ENCODE measurements at regions not wholly inside any gene's neighbourhood (a gene's known extent, or its start where the extent isn't known, plus 50 kb on each side); places are given as distances from the start of the nearest gene placed in this dataset.

GRCh38 chr5:129322968-129323367 lies 137.1 kb upstream of the ADAMTS19 start:
- Mint-ChIP-seq H3K27me3 (ENCODE audit: low read depth, unreplicated experiment) (no peaks in the 10 kb centered on the region), H3K4me3 (ENCODE audit: unreplicated experiment) (no peak overlapping the region), H3K4me1 (ENCODE audit: low read depth, unreplicated experiment) (no peaks in the 10 kb centered on the region), H3K36me3 (ENCODE audit: low read depth, unreplicated experiment) (no peaks in the 10 kb centered on the region), H3K9me3 (ENCODE audit: unreplicated experiment) (peaks cover 2% of the 10 kb centered on the region), H3K27ac (ENCODE audit: unreplicated experiment) (no peak overlapping the region)
- Histone ChIP-seq H3K4me2 (ENCODE audit: low read length) (no peak overlapping the region), H2AFZ (ENCODE audit: low read depth, low read length) (no peak overlapping the region), H3K27me3 (ENCODE audit: insufficient read depth, low read length) (no peaks in the 10 kb centered on the region), H3K4me3 (ENCODE audit: insufficient read depth, low read depth, low read length) (no peak overlapping the region), H4K20me1 (ENCODE audit: insufficient read depth, low read length) (no peaks in the 10 kb centered on the region), H3K36me3 (ENCODE audit: insufficient read depth, low read length) (no peaks in the 10 kb centered on the region), H3K9ac (ENCODE audit: low read length) (no peak overlapping the region), H3K4me1 (ENCODE audit: insufficient read depth, low read length) (no peaks in the 10 kb centered on the region), H3K79me2 (ENCODE audit: insufficient read depth, low read length) (no peaks in the 10 kb centered on the region), H3K9me3 (ENCODE audit: insufficient read depth, low read depth, low read length) (no peaks in the 10 kb centered on the region), H3K27ac (ENCODE audit: low read depth, low read length) (no peak overlapping the region)
- TF ChIP-seq EZH2 (IDR thresholded peaks at IDR 0.05; ENCODE audit: insufficient read depth, low read length) (no peak), CTCF (IDR thresholded peaks at IDR 0.05; ENCODE audit: insufficient read depth, low read depth, low read length) (no peak)
- FAIRE-seq (no peak), DNase-seq (ENCODE audit: low read depth) (no peak)

GRCh38 chr5:129341306-129341705 lies 118.8 kb upstream of the ADAMTS19 start:
- Mint-ChIP-seq H3K27me3 (ENCODE audit: low read depth, unreplicated experiment) (no peaks in the 10 kb centered on the region), H3K4me1 (ENCODE audit: low read depth, unreplicated experiment) (no peaks in the 10 kb centered on the region), H3K9me3 (ENCODE audit: unreplicated experiment) (no peaks in the 10 kb centered on the region), H3K27ac (ENCODE audit: unreplicated experiment) (no peak overlapping the region), H3K36me3 (ENCODE audit: low read depth, unreplicated experiment) (no peaks in the 10 kb centered on the region), H3K4me3 (ENCODE audit: unreplicated experiment) (no peak overlapping the region)
- FAIRE-seq: no peak
- no peak overlapping the region for H3K4me3 ChIP-seq (ENCODE audit: insufficient read depth, low read depth, low read length)
- H3K27me3 ChIP-seq (ENCODE audit: insufficient read depth, low read length): no peaks in the 10 kb centered on the region
- H3K27ac ChIP-seq (ENCODE audit: low read depth, low read length): no peak overlapping the region
- no peaks in the 10 kb centered on the region for H3K4me1 ChIP-seq (ENCODE audit: insufficient read depth, low read length)
- no peak for DNase-seq (ENCODE audit: low read depth)
- no peaks in the 10 kb centered on the region for H3K36me3 ChIP-seq (ENCODE audit: insufficient read depth, low read length)
- H3K79me2 ChIP-seq (ENCODE audit: insufficient read depth, low read length): no peaks in the 10 kb centered on the region
- H3K9me3 ChIP-seq (ENCODE audit: insufficient read depth, low read depth, low read length): no peaks in the 10 kb centered on the region
- no peak overlapping the region for H2AFZ ChIP-seq (ENCODE audit: low read depth, low read length)
- TF ChIP-seq EZH2 (IDR thresholded peaks at IDR 0.05; ENCODE audit: insufficient read depth, low read length): no peak
- TF ChIP-seq CTCF (IDR thresholded peaks at IDR 0.05; ENCODE audit: insufficient read depth, low read depth, low read length): no peak
- H3K9ac ChIP-seq (ENCODE audit: low read length): no peak overlapping the region
- no peaks in the 10 kb centered on the region for H4K20me1 ChIP-seq (ENCODE audit: insufficient read depth, low read length)
- H3K4me2 ChIP-seq (ENCODE audit: low read length): no peak overlapping the region

GRCh38 chr5:129342796-129343195 lies 117.3 kb upstream of the ADAMTS19 start:
- H3K79me2 ChIP-seq (ENCODE audit: insufficient read depth, low read length): no peaks in the 10 kb centered on the region
- H2AFZ ChIP-seq (ENCODE audit: low read depth, low read length): no peak overlapping the region
- no peak for FAIRE-seq

More at GRCh38 chr5:129342796-129343195, 117.3 kb upstream of the ADAMTS19 start:
- no peak for DNase-seq (ENCODE audit: low read depth)
- Mint-ChIP-seq H3K36me3 (ENCODE audit: low read depth, unreplicated experiment) (no peaks in the 10 kb centered on the region), H3K9me3 (ENCODE audit: unreplicated experiment) (no peaks in the 10 kb centered on the region), H3K4me3 (ENCODE audit: unreplicated experiment) (no peak overlapping the region), H3K4me1 (ENCODE audit: low read depth, unreplicated experiment) (no peaks in the 10 kb centered on the region), H3K27ac (ENCODE audit: unreplicated experiment) (no peak overlapping the region), H3K27me3 (ENCODE audit: low read depth, unreplicated experiment) (no peaks in the 10 kb centered on the region)
- no peaks in the 10 kb centered on the region for H4K20me1 ChIP-seq (ENCODE audit: insufficient read depth, low read length)
- H3K9ac ChIP-seq (ENCODE audit: low read length): no peak overlapping the region
- no peaks in the 10 kb centered on the region for H3K9me3 ChIP-seq (ENCODE audit: insufficient read depth, low read depth, low read length)
- no peaks in the 10 kb centered on the region for H3K27me3 ChIP-seq (ENCODE audit: insufficient read depth, low read length)
- no peaks in the 10 kb centered on the region for H3K4me1 ChIP-seq (ENCODE audit: insufficient read depth, low read length)
- no peak overlapping the region for H3K4me3 ChIP-seq (ENCODE audit: insufficient read depth, low read depth, low read length)
- TF ChIP-seq EZH2 (IDR thresholded peaks at IDR 0.05; ENCODE audit: insufficient read depth, low read length) (no peak), CTCF (IDR thresholded peaks at IDR 0.05; ENCODE audit: insufficient read depth, low read depth, low read length) (no peak)
- H3K36me3 ChIP-seq (ENCODE audit: insufficient read depth, low read length): no peaks in the 10 kb centered on the region
- no peak overlapping the region for H3K4me2 ChIP-seq (ENCODE audit: low read length)
- no peak overlapping the region for H3K27ac ChIP-seq (ENCODE audit: low read depth, low read length)

Measured in astrocyte (in vitro differentiated cells and primary cell).